ENCODE measurements at regions not wholly inside any gene's neighbourhood (a gene's known extent, or its start where the extent isn't known, plus 50 kb on each side); places are given as distances from the start of the nearest gene placed in this dataset.

GRCh38 chr13:73531014-73531413, 472.2 kb downstream of the KLF5 start:
- TF ChIP-seq SNAI2 (CRISPR knock-in tag; IDR thresholded peaks at IDR 0.05) (no peak), TCF4 (CRISPR knock-in tag; IDR thresholded peaks at IDR 0.05; ENCODE audit: borderline replicate concordance) (no peak), TSHZ2 (CRISPR knock-in tag; IDR thresholded peaks at IDR 0.05) (no peak), RARB (CRISPR knock-in tag; IDR thresholded peaks at IDR 0.05) (no peak), ZFP3 (CRISPR knock-in tag; IDR thresholded peaks at IDR 0.05) (no peak), PPARA (CRISPR knock-in tag; IDR thresholded peaks at IDR 0.05; ENCODE audit: borderline replicate concordance) (no peak), OSR1 (CRISPR knock-in tag; IDR thresholded peaks at IDR 0.05) (no peak), GLIS3 (CRISPR knock-in tag; IDR thresholded peaks at IDR 0.05) (no peak), CSRNP3 (CRISPR knock-in tag; IDR thresholded peaks at IDR 0.05) (no peak), ESRRG (CRISPR knock-in tag; IDR thresholded peaks at IDR 0.05) (no peak), CSDC2 (CRISPR knock-in tag; IDR thresholded peaks at IDR 0.05) (no peak), ZNF70 (CRISPR knock-in tag; IDR thresholded peaks at IDR 0.05) (no peak), ZNF8 (CRISPR knock-in tag; IDR thresholded peaks at IDR 0.05) (no peak), ZNF565 (CRISPR knock-in tag; conservative IDR thresholded peaks at IDR 0.05; ENCODE audit: low read depth) (no peak)
